Caco-2 (cell line): ENCODE measurements at regions not wholly inside any gene's neighbourhood (a gene's known extent, or its start where the extent isn't known, plus 50 kb on each side); places are given as distances from the start of the nearest gene placed in this dataset.

Experiments used
- BruUV-seq: library from RNA; stranded (reverse); fragments of 400-500 nt; replicated peaks from 2 replicates; lab custom pipeline; 2021; lab: Mats Ljungman, UMichigan
- CTCF ChIA-PET: fragments of 300-600 bp; sonication (Branson Sonifier 250); formaldehyde crosslinking; loops from one replicate; lab custom pipeline; 2022; ENCODE audit warnings: antibody characterized with exemption; lab: Charles Lee
- POLR2A ChIA-PET: fragments of 300-600 bp; sonication (Branson Sonifier 250); formaldehyde crosslinking; loops from one replicate; lab custom pipeline; 2022; ENCODE audit warnings: antibody characterized with exemption; lab: Charles Lee
- DNase-seq, 2 experiments: peaks; one replicate each; pipeline versions ENCODE4 v3.0.0 to v3.0.0-alpha.2; 2020 to 2022
- H3K27me3 ChIP-seq: replicated peaks from 2 replicates; pipeline ENCODE4 v1.6.0; 2011; ENCODE audit warnings: low read length; ENCODE audit not compliant: control insufficient read depth, insufficient read depth
- H3K36me3 ChIP-seq: 2 replicates; pipeline ENCODE4 v1.5.1; 2011; ENCODE audit warnings: low read length; ENCODE audit not compliant: control insufficient read depth, insufficient read depth
- H3K4me1 ChIP-seq: fragments of 250-450 bp; sonication (Bioruptor Pico); 2 replicates; pipeline ENCODE4 v1.5.1; 2020; ENCODE audit warnings: mild to moderate bottlenecking
- H3K4me3 ChIP-seq: 2 replicates; pipeline ENCODE4 v1.5.1; 2011; ENCODE audit warnings: low read depth, mild to moderate bottlenecking, control low read depth, low read length
- H3K9me3 ChIP-seq: fragments of 250-450 bp; sonication (Bioruptor Pico); 2 replicates; pipeline ENCODE4 v1.5.1; 2020; ENCODE audit warnings: mild to moderate bottlenecking, moderate library complexity
- H3K27ac Mint-ChIP-seq: one replicate; pipeline ENCODE4 v1.8.0; 2022; ENCODE audit warnings: mixed read lengths; ENCODE audit not compliant: unreplicated experiment
- H3K27me3 Mint-ChIP-seq: one replicate; pipeline ENCODE4 v1.8.0; 2022; ENCODE audit warnings: mixed read lengths; ENCODE audit not compliant: insufficient read depth, unreplicated experiment
- H3K36me3 Mint-ChIP-seq: one replicate; pipeline ENCODE4 v1.8.0; 2022; ENCODE audit warnings: mild to moderate bottlenecking, mixed read lengths; ENCODE audit not compliant: insufficient read depth, unreplicated experiment
- H3K4me1 Mint-ChIP-seq: one replicate; pipeline ENCODE4 v1.8.0; 2022; ENCODE audit warnings: low read depth, mixed read lengths; ENCODE audit not compliant: unreplicated experiment
- H3K4me3 Mint-ChIP-seq: one replicate; pipeline ENCODE4 v1.8.0; 2022; ENCODE audit warnings: mild to moderate bottlenecking, moderate library complexity, mixed read lengths; ENCODE audit not compliant: unreplicated experiment
- H3K9me3 Mint-ChIP-seq: one replicate; pipeline ENCODE4 v1.8.0; 2022; ENCODE audit warnings: mixed read lengths; ENCODE audit not compliant: unreplicated experiment
- intact Hi-C: fragments of 100-400 bp; cut with micrococcal nuclease; formaldehyde crosslinking; loops from one replicate; pipeline ENCODE4 v1.10.0; 2022; ENCODE audit not compliant: unreplicated experiment
- TF ChIP-seq, protein P1 (sequence below), 2 experiments: fragments of 200-600 bp in 1 of 2; IDR thresholded peaks; 1 replicate in 1 of 2; 2 replicates in 1 of 2; pipeline versions ENCODE4 v1.5.1 to v1.8.0; 2011 to 2022; ENCODE audit warnings: antibody characterized with exemption in 1 of 2, control low read depth in 1 of 2, inconsistent platforms in 1 of 2, low read depth in 1 of 2, low read length in 1 of 2, mild to moderate bottlenecking in 1 of 2, moderate library complexity in 1 of 2; ENCODE audit not compliant: insufficient read depth in 1 of 2, severe bottlenecking in 1 of 2, unreplicated experiment in 1 of 2

DNA sequence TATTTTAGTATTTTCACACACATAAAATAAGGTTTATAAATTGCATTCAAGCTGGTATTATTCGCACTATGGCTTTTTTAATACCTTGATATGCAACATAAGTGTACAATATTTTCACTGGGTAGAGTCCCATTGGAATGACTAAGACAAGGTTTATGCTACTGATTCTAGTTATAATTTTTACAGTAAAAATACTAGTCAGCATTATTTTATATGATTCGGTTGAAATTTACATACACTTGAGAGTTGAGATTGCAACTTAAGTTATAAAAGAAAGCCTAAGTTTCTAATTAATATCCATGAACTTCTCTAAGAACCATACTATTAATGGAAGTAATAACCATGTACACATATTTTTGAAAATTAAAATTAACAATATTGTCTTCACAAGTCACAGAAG lies 723.9 kb upstream of the NR2F2 start:
- no TSS peak for BruUV-seq
- Mint-ChIP-seq H3K4me3 (no peak overlapping the region), H3K27me3 (no peaks in the 10 kb centered on the region), H3K36me3 (no peaks in the 10 kb centered on the region), H3K27ac (no peak overlapping the region), H3K9me3 (no peaks in the 10 kb centered on the region), H3K4me1 (no peaks in the 10 kb centered on the region)
- POLR2A ChIA-PET, result no interaction called here
- Histone ChIP-seq H3K36me3 (no peaks in the 10 kb centered on the region), H3K4me1 (no peaks in the 10 kb centered on the region), H3K9me3 (no peaks in the 10 kb centered on the region), H3K4me3 (no peak overlapping the region), H3K27me3 (no peaks in the 10 kb centered on the region)
- DNase-seq, result no peak
- intact Hi-C loops, result no loop called here
- CTCF ChIA-PET, result no interaction called here
- TF ChIP-seq, protein P1, sequence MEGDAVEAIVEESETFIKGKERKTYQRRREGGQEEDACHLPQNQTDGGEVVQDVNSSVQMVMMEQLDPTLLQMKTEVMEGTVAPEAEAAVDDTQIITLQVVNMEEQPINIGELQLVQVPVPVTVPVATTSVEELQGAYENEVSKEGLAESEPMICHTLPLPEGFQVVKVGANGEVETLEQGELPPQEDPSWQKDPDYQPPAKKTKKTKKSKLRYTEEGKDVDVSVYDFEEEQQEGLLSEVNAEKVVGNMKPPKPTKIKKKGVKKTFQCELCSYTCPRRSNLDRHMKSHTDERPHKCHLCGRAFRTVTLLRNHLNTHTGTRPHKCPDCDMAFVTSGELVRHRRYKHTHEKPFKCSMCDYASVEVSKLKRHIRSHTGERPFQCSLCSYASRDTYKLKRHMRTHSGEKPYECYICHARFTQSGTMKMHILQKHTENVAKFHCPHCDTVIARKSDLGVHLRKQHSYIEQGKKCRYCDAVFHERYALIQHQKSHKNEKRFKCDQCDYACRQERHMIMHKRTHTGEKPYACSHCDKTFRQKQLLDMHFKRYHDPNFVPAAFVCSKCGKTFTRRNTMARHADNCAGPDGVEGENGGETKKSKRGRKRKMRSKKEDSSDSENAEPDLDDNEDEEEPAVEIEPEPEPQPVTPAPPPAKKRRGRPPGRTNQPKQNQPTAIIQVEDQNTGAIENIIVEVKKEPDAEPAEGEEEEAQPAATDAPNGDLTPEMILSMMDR (IDR thresholded peaks at IDR 0.05; ENCODE audit: insufficient read depth in 1 of 2, low read depth in 1 of 2, low read length in 1 of 2, severe bottlenecking in 1 of 2, unreplicated experiment in 1 of 2), result no peak

DNA sequence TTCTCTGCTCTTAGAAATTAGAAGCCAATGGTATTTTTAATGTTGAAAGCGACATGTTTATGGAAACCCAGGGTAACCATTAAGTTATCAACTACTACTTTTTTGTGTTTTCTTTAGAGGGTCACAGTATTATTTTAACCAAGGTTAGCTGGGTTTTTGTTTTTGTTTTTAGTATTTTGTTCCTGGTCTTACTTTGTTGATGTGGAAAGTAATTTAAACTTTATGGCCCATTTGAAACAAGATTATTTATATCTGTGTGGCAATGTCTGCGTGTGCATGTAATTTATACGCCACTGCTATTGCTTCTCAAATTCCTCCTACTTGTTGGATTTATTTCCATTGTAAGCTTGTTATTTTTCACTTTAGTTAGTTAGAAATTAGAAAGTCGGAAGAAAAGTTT lies 722.1 kb upstream of the NR2F2 start:
- H3K27me3 Mint-ChIP-seq, result no peaks in the 10 kb centered on the region
- no peaks in the 10 kb centered on the region for H3K4me1 Mint-ChIP-seq
- intact Hi-C loops, result no loop called here
- no peaks in the 10 kb centered on the region for H3K9me3 Mint-ChIP-seq
- H3K4me1 ChIP-seq, result no peaks in the 10 kb centered on the region
- BruUV-seq, result no TSS peak
- no peaks in the 10 kb centered on the region for H3K36me3 Mint-ChIP-seq
- POLR2A ChIA-PET, result no interaction called here
- DNase-seq, result no peak
- H3K4me3 ChIP-seq, result no peak overlapping the region
- H3K4me3 Mint-ChIP-seq, result no peak overlapping the region
- no peaks in the 10 kb centered on the region for H3K36me3 ChIP-seq
- no peak overlapping the region for H3K27ac Mint-ChIP-seq
- TF ChIP-seq, protein P1 (IDR thresholded peaks at IDR 0.05; ENCODE audit: insufficient read depth in 1 of 2, low read depth in 1 of 2, low read length in 1 of 2, severe bottlenecking in 1 of 2, unreplicated experiment in 1 of 2), result no peak
- CTCF ChIA-PET, result no interaction called here
- no peaks in the 10 kb centered on the region for H3K27me3 ChIP-seq
- no peaks in the 10 kb centered on the region for H3K9me3 ChIP-seq

DNA sequence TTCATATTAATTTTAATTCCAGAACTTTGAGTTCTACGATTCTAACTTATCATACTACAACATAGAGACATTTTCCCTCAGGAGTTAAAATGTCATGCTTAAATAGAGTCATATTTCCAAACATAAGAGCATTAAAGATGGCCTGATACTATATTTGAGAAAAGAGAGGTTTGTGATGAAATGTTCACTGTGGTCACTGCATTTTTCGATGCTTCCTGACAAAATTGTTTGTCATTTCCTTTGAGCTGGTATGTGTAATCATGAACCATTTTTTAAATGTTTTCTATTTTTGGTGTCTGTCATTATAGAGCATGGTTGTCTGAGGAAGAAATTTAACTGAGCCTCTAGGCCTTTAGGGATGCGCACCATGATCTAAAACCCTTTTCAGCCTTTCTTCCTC lies 721.4 kb upstream of the NR2F2 start:
- TF ChIP-seq, protein P1 (IDR thresholded peaks at IDR 0.05; ENCODE audit: insufficient read depth in 1 of 2, low read depth in 1 of 2, low read length in 1 of 2, severe bottlenecking in 1 of 2, unreplicated experiment in 1 of 2), result no peak
- BruUV-seq, result no TSS peak
- Mint-ChIP-seq H3K4me3 (no peak overlapping the region), H3K9me3 (no peaks in the 10 kb centered on the region), H3K27me3 (no peaks in the 10 kb centered on the region), H3K27ac (no peak overlapping the region), H3K36me3 (no peaks in the 10 kb centered on the region), H3K4me1 (no peaks in the 10 kb centered on the region)
- DNase-seq, result no peak
- Histone ChIP-seq H3K4me1 (no peaks in the 10 kb centered on the region), H3K36me3 (no peaks in the 10 kb centered on the region), H3K27me3 (no peaks in the 10 kb centered on the region), H3K9me3 (no peaks in the 10 kb centered on the region), H3K4me3 (no peak overlapping the region)
- CTCF ChIA-PET, result no interaction called here
- intact Hi-C loops, result no loop called here
- POLR2A ChIA-PET, result no interaction called here
